ENCODE measurements at regions not wholly inside any gene's neighbourhood (a gene's known extent, or its start where the extent isn't known, plus 50 kb on each side); places are given as distances from the start of the nearest gene placed in this dataset.
"Not testable (repeated sequence)": the region's sequence is repeated elsewhere in the genome, so short reads cannot be mapped to it uniquely, and the experiment has no call there.

DNA sequence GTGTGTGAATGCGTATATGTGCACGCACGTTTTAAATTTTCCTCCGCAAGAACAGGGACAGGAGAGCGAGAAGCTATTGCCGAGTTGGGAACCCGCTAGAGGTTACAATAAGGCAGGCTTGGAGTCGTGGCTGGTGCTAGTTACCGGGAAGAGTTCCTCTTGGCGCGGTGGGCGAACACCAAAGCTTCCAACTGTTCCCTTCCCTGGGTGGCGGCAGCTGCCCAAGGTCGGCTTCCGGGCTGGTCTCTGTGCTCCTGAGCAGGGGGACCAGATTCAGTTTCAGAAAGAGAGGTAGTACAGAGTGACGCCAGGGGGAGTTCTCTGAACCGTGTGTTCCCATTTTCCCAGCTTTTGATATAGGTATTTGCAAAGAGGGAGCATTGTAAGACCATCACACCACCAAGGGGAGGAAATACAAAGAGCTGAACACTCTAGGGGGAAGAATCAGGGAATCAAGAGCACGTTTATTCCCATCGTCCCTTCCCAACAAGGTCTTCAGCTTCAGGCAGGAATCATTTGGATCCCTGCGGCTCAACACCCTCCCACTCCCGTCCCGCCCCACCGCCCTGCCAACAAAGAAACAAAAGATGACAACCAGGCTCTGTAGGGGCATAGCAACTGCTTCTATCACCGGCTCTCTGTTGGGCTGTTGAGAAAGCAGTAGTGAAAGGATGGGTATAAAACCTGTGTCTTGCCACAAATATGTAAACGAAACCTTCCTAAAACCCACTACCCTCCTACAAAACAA is 113.6 kb upstream of the TEX13C start:
- DNase-seq (ENCODE audit: low spot score) (no peak), ATAC-seq (ENCODE audit: low FRiP score) (no peak)
- TF ChIP-seq, protein P1, sequence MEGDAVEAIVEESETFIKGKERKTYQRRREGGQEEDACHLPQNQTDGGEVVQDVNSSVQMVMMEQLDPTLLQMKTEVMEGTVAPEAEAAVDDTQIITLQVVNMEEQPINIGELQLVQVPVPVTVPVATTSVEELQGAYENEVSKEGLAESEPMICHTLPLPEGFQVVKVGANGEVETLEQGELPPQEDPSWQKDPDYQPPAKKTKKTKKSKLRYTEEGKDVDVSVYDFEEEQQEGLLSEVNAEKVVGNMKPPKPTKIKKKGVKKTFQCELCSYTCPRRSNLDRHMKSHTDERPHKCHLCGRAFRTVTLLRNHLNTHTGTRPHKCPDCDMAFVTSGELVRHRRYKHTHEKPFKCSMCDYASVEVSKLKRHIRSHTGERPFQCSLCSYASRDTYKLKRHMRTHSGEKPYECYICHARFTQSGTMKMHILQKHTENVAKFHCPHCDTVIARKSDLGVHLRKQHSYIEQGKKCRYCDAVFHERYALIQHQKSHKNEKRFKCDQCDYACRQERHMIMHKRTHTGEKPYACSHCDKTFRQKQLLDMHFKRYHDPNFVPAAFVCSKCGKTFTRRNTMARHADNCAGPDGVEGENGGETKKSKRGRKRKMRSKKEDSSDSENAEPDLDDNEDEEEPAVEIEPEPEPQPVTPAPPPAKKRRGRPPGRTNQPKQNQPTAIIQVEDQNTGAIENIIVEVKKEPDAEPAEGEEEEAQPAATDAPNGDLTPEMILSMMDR (IDR thresholded peaks at IDR 0.05) = no peak

DNA sequence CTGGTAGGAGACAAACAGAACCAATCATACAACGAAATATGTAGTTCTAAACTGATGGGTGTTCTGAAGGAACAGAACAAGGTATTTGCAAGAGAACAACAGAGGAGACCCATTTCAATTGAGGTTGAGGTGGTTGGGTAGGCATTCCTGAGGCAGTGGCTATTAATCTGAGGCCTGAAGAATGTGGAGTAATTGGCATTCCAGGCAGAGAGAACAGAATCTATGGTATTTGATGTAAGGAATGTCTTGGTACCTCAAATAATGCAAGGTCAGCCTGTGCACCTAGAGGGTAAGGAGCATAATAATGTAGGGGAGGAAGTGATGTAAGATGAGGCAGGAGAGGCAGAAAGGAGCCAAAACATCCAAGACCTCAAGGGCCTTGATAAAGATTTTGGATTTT is 109.5 kb upstream of the TEX13C start:
- ATAC-seq (ENCODE audit: low FRiP score) (no peak), DNase-seq (ENCODE audit: low spot score) (no peak)
- TF ChIP-seq, protein P1 (IDR thresholded peaks at IDR 0.05) = no peak

DNA sequence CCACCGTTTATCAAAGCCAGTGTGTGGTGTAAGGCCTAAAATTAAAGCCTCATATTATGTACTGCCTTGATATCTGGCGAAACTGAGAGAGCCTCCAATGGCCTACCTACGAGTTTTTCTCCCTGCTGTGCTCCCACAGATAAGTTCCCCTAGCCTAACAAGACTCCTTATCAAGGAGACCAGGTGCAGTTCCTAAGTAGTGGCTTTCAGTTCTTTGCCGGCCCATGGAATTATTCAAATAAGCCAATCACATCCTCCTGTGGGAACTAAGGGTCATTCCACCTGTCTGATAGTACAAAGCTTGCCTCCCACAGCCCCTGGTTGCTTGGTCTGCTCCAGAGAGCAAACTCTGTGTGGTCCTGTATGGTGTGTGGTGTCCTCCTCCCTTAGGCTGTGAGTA is 99.8 kb upstream of the TEX13C start:
- TF ChIP-seq, protein P1 (IDR thresholded peaks at IDR 0.05) = no peak
- DNase-seq (ENCODE audit: low spot score) (no peak), ATAC-seq (ENCODE audit: low FRiP score) (no peak)

DNA sequence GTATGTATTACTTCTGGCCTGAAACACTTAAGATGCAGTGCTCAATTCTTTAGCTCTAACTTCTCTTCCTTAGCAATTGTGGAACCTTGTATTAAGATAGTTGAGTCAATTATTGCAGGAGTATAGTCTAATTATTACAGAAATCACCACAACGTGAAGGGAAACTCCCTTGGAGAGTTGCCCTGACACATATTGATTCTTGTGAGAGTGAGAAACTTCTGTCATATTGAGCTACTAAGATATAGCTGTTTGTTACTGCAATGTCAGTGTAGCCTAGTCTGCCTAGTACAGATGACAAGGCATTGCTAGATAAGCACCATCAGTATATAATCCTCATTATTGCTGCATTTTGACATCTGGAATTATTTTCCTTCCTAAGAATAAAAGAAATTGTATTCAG is 82.7 kb upstream of the TEX13C start:
- TF ChIP-seq, protein P1 (IDR thresholded peaks at IDR 0.05) = no peak
- ATAC-seq (ENCODE audit: low FRiP score) (no peak), DNase-seq (ENCODE audit: low spot score) (no peak)

DNA sequence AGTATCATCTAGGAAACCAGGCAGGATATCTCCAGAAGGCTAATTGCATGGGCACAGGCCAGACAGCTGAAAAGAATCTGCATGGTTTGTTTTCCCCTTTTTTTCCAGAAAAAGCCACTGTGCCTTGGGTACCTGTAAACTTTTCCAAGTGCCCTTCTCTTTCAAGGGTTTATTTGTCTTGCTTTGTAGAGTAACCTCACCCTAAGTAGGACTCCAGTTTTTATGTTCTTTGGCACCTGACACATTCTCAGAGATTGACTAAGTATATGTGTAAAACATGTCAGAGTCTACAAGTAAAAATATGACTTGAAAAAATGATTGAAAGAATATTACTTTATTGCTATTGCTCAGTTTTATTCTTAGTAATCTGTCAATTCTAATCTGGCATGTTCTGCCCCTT is 70.7 kb upstream of the TEX13C start:
- TF ChIP-seq, protein P1 (IDR thresholded peaks at IDR 0.05) = no peak
- DNase-seq (ENCODE audit: low spot score) (no peak), ATAC-seq (ENCODE audit: low FRiP score) (no peak)

DNA sequence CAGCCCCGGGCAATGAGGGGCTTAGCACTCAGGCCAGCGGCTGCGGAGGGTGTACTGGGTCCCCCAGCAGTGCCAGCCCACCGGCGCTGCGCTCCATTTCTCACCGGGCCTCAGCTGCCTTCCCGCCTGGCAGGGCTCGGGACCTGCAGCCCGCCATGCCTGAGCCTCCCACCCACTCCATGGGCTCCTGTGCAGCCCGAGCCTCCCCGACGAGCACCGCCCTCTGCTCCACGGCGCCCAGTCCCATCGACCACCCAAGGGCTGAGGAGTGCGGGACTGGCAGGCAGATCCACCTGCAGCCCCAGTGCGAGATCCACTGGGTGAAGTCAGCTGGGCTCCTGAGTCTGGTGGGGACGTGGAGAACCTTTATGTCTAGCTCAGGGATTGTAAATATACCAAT is 63.9 kb upstream of the TEX13C start:
- ATAC-seq (ENCODE audit: low FRiP score); DNase-seq (ENCODE audit: low spot score): not testable (repeated sequence)

DNA sequence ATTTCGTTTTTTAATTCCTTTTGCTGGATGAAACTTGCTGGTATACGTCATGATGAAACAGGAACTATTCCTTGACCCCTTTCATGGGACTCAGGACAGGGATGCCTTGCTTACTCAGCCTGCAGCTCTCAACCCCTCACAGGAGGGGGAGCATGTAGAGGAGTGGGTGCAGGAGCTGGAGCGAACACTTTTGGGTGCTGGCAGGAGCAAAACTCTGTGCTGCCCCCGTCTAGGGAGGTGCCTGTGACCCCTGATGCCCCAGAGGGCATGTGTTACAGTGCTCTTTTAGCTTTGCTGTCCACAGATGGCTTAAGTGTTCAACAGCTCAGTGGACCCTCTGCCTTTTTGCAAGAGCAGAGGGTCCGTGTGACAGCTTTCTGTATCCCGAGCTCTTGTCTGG is 56.8 kb upstream of the TEX13C start:
- no peak for ATAC-seq (ENCODE audit: low FRiP score)
- TF ChIP-seq, protein P1 (IDR thresholded peaks at IDR 0.05) = no peak
- DNase-seq (ENCODE audit: low spot score) = no peak
